NCI-H345 (cell line): ENCODE measurements at regions not wholly inside any gene's neighbourhood (a gene's known extent, or its start where the extent isn't known, plus 50 kb on each side); places are given as distances from the start of the nearest gene placed in this dataset.
A peak's percentile ranks its signal among the peaks of the same experiment; 100 is the strongest.
"Not testable (repeated sequence)": the region's sequence is repeated elsewhere in the genome, so short reads cannot be mapped to it uniquely, and the experiment has no call there.

Experiments
- DNase-seq: peaks from one replicate; lab custom pipeline; 2025; lab: John Stamatoyannopoulos, UW

DNA sequence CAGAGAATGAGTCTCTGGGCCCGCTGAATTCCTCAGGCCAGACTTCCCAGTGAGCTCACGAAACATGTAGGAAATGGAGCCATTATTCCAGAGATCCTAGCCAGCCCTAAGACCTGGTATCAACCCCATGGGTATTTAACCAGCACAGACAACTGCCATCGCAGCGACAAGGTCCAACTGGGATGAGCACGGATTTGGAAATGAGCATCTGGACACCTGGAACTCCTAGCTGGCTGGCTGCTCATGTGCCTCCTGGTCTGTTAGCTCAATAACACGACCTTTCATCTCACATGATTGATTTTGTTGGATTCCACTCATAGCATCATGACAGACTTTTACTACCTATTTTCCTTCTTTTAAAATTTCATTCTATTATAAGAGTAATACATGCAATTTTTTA lies 51.0 kb downstream of the POU3F3 start:
- no peak for DNase-seq

DNA sequence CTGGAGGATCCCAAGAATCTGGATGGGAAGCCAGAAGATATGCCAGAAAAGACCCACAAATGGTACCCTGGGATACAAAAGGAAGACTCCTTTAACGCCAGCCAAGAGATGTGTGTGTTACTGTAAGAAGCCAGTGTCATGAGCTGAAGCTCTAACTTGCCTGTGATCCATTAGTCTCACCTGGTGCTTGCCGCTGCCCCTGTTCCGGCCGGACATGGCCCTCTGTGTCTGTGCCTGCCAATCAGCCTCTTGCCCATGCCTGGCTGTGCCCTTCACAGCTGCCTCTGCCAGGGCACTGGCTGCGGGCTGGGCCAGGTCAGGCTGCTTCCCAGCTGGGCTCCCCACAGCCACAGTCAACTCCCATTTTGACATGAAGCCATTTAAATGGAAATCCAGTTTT lies 55.4 kb downstream of the POU3F3 start:
- no peak for DNase-seq

DNA sequence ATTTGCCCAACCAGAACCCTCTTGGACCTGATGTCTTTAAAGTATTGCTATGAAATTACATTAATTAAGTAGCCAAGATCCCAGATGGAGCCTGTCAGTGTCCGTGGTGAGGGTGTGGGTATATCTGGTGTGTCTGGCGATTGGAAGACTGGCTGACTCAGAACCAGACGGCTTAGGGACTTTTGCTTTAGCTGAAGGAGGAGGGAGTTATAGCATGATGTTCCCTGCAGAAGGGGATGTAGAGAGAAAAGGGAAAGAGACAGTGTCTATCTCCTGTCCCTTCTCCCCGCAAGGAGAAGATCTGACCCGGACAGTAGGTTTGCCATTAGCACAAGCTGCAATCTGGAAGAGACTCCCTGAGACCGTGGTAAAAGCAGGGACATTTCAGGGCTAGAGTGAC lies 60.6 kb downstream of the POU3F3 start:
- no peak for DNase-seq

DNA sequence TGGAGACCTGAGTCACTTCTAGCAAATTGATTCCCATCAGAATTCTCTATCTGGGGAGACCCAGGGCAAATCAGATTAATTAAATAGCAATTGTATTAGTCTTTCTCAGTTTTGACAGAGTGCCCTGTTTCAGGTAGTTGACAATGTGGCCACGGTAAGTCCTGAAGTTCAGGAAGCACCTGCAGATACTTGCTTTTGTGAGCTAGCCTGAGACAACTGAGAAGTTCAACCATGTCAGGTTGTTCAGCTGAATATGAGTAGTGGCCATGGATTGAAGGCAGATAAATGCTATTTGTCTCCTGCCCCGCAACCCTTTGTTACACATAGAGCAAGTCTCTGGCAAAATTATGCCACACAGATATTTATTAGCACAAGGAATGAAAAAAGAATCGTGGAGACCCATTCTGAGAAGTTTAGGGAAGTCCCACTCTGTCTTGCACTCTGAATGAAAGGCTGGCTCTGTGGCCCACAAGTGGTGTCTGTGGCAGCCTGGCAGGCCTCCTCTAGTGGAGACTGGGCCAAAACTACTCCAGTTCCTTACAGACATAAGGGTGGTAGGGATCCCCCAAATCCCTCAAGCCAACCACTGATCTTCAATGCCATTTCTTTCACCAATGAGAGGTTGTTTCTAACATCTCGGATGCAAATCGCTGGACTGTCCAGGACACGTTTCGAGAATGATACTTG lies 61.3 kb downstream of the POU3F3 start:
- no peak for DNase-seq

DNA sequence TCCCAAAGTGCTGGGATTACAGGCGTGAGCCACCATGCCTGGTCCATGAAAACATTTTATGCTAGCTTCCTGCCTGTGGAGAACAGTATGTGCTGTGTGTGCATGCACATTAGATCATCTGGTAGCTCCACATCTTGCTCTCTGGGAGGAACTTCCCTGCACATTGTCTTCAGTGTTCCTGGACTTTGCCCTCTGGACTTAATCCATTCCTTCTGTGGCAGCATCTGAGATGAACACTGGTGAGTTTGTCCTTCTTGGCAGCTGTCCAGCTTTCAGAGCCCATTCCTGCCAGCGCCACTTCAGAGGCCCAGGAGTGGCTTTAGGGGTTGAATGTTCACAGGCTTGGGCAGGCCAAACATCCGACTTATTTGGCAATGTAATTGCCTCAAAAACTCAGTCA lies 65.2 kb downstream of the POU3F3 start:
- DNase-seq, result peak; percentile 24

DNA sequence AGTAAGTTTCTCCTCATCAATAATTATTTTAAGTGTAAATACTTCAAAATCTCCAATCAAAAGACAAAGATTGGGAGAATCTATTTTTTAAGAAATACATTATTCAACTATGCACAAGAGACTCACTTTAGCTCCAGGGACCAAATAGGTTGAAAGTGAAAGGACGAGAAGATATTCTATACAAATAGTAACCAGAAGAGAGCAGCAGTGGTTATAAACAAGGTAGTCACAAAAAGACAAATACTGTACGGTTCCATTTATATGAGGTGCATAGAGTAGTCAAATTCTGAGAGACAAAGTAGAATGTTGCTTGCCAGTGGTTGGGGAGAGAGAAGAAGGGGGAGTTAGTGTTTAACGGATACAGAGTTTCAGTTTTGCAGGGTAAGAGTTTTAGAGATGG lies 69.8 kb downstream of the POU3F3 start:
- no peak for DNase-seq

DNA sequence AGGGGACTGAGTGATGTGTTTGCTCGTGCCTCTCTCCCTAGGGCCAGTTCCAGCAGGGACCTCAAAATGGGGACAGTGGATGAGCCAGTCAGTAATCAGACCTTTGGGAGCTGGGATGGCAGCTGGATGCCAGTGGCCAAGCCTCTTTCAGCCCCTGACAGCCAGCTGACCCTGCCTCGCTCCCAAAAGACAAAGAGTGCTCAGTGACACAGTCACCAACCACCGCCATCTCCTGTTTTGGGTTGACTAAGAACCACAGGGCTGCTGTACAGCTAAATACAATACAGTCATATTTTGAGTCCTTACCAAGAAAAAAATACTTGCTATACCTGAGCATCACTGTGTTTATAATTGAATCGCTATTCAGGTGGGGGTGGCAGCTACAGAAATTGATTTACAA lies 75.7 kb downstream of the POU3F3 start:
- no peak for DNase-seq

DNA sequence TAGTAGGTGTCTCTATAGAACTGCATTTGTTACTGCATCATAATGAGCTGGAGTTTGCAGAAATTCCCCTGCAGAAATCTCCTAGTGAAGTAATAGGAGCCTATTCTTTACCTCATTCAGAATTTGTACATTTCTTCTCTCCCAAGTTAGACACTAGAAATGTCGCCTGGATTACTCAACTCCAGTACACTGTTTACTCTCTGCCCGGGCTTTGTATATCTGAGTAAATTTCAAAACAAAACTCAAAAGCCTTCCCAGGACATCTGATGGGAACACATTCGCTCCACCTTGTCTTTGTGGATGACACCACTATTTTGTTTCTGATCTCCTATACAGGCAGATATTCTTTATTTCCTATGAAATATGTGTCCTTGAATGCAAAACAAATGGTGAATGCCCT lies 76.8 kb downstream of the POU3F3 start:
- no peak for DNase-seq

DNA sequence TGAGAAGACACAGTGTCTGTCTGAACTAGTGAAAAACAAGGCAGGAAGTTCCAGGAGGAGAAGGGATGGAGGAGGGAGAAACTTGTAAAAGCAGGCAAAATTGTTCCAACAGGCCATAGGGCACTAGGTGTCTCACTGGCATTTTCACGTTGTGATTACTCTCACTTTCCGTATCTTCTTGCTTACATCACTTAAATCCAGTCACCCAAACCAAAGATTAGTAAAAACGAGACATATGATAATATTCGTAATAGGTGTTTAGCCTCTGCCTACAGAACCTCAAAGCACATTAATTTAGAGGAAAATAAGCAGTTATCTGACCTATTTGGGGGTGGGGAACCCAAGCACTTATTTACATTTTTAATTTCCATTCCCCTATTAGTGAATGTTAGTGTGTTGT lies 78.3 kb downstream of the POU3F3 start:
- no peak for DNase-seq

DNA sequence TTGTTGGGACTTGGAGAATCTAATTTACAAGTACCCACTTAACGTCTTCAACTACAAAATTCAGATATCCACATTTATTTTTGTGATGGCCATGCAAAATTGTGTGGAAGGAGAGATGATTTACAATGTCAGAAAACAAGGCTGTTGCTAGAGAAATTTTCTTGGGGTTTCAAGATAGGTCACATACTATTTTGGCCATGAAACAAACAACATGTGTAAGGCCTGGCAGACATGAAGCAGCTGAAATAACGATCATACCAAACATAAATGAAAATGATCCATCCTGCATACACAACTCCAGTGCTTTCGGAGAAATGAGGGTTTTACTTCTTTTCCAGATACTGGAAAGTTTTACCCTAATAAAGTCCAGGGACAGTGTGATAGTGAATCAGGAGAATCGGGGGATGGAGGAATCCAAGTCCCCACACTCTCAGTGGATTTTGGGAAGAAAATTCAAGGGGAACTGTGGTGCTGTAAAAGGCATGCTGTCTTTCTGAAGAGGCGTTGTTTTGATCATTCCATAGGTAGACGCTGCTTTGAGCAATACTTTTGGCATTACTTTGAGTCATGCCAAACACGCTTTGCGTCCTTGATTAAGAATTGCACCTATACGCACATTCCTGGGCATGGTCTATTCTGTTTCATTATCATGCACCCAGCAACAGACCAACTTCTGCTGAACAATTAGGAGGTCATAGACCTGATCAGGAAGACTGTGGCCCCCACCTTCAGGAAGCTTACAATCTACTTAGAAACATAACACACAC lies 79.4 kb downstream of the POU3F3 start:
- no peak for DNase-seq

DNA sequence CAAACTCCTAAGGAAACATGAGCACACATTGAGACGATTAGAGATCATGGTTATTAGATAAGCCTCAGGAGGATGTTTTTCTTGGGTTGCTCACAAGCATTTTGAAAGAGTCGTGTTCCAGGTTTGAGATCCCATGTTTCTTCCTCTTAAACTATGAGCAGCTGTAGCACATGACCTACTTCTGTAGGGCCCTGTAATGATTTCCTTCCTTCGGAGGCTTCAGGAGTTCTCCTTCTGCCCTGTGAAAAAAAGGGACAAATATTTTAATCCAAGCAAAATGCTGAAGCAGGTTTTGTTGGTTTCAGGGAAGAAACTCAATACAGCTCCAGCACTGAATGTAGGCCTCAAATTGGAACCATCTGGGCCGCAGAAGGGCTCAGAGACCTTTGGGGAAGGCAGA lies 82.6 kb downstream of the POU3F3 start:
- DNase-seq, result no peak

DNA sequence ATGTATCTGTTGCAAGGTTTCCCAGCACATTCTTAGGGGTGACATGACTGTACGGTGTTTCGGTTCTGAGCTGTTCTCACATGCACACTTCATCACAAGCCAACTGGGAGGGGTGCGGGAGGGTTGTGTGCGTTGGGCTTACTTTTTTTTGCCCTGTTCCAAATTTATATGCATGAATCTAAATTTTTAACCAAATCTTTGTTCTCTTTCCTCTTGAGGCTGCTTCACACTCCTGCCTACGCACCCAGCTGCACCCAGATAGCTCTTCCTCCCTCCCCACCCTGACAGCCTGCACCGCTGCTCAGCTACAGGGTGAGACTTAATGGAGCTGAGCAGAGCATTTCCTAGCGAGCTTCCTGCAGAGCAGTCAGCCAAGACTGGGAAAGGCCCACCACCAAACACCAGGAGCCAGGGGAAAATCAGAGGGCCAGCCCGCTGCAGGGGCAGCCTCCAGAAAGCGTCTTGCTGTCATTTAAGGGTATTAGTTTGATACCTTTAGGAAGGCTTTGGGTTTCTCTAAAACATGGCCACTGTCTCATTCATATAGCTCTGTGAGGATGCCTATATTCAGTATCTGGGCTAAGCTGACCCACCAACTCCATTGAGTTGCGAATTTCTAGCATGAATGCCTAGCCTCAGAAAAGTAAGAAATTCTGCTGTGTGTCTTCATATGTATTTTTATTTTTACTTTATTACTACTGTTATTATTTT lies 84.5 kb downstream of the POU3F3 start:
- no peak for DNase-seq

DNA sequence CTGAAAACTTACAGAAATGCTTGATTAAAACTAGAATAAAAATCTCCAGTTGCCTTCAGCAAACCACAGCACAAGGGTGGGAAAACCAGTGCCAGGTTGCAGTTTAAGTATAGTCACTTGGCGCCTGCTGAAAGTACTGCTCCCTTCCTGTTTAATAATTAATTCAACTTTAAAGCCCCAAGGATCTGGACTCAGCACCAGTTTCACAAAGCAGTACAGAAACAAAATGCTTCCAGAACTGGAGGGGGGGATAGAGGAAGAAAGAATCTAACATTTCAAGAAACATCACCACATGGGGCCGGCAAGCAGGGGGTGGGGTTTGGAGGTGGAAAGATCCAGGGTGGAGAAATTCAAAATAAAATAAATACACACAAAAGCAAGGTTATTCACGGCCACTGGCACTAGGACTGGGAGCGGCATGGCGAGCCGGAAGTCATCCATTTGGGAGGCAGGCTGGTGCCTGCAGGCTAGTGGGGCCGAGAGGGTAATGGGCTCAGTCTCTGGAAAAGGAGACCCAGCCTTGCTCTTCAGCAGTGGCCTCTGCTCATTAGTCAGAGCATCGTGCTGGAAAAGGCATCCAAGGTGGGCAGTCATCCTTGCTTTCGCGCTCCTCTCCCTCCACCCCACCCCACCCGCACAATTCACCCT lies 85.8 kb downstream of the POU3F3 start:
- DNase-seq, result no peak

DNA sequence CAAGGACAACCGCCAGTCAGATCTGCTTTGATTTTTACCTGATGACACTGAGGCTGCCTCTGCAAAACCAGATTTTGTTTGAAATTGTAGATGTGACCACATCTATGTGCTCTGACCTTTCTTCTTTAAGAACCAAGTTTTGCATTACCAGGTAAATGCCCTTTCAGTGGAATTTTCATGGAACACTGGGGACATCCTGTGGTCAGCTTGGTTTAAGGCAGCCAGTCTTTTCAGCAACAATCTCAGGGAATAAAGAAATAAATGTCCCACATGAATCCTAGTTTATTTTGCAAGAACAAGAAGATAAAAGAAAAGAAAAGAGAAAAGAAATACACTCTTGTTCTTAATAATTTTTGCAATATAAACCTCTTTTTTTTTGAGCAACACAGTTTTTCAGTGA lies 90.6 kb downstream of the POU3F3 start:
- peak; percentile 47 for DNase-seq

DNA sequence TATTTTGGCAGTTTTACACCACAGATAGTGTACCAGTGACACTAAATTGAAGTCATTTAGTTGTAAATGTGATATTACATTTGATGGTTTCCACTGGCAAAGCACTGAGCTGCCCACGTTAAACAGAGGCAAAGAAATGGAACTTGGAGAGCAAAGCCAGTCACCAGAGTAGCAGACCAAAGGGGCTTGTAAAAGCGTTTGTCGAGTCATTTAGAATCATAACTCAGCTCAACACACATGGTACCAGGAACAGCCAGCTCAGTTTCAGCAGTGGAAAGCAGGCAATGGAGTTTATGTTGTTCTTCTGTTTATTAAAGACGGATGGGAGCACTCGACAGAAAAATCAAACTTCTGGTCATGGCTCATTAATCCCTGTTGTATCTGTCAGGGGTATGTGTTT lies 91.2 kb downstream of the POU3F3 start:
- peak; percentile 6 for DNase-seq

DNA sequence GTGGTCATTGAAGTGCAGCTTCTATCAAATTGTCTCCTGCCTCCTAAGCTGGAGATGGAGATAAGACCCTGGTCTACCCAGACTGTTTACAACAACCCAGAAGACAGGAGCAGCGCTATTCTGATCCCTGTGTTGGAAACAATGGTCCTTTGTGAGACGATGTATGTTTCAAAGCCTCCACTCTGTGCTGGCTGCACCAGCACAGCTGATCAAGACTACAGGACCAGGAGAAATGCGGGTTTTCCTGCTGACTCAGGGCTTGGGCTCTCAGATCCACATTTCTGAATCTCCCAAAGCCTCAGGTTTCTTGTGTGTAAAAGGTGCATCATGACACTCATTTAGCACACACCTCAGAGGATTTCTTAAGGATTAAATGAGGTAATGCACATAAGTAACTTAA lies 92.0 kb downstream of the POU3F3 start:
- DNase-seq, result no peak

DNA sequence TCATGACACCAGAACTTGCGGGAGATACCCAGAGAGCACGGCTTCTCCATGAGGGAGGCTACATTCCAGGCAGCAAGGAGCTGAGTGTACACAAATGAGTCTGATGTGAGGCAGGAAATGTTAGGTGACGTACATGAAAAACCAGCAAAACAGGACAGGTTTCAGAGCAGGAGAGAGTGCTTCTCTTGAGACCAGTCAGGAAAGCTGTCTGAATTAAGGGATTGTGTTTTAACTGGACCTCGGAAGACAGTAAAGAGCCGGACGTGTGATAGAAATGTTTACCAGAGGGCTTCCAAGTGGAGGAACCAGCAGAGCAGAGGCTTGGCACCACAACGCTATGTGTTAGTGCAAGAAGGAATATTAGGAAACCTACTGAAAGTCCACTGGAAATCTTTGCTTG lies 90.4 kb upstream of the MRPS9 start:
- not testable (repeated sequence) for DNase-seq

DNA sequence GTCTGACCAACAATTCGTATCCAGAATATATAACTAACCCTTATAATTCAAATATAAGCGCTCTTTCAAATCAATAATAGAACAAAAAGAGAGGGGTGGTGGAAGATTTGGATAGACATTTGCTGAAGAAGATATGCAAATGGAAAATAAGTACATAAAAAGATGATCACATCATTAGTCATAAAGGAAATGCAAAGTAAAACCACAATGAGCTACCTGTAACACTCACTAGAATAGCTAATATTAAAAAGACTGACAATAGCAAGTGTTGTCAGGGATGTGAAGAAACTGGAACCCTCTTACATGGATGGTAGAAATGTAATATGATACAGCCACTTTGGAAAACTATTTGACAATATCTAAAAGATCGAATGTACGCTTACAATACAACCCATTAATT lies 84.9 kb upstream of the MRPS9 start:
- no peak for DNase-seq

DNA sequence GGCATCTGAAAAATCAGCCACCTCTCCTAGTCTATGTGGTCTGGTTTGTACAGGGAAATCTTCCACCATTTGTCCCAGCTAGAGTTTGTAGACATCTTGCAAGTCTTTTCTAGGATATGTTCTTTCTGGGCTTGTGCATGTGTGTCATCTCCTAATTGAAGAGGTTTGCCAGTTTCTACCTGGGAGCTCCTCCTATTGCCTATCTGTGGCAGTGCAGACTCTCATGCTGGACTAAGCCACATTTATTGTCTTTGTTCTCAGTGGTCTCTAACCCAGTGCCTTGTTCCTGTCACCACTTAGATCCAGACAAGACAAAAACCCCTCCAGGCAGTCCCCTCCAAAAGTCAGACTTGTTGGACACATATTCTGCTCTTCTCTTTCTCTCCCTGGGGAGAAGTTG lies 72.0 kb upstream of the MRPS9 start:
- no peak for DNase-seq

DNA sequence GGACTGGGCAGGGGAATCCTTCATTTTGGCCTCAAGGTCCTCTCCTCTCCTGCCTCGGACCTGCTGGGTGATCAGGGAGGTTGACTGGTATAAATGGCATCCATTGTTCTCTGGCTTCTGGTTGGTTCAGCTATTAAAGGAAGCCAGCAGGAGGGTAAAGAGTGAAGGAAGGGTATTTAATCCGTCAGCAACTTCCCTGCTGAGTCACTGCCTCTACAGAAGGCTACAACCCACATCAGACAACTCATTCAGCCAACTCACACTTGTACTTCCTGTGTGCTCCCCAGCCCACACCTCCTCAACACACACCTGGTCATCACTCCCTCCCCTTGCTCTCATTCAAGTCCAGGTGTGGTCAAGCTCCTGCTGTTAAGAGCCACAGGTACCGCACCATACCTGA lies 68.3 kb upstream of the MRPS9 start:
- DNase-seq, result no peak

DNA sequence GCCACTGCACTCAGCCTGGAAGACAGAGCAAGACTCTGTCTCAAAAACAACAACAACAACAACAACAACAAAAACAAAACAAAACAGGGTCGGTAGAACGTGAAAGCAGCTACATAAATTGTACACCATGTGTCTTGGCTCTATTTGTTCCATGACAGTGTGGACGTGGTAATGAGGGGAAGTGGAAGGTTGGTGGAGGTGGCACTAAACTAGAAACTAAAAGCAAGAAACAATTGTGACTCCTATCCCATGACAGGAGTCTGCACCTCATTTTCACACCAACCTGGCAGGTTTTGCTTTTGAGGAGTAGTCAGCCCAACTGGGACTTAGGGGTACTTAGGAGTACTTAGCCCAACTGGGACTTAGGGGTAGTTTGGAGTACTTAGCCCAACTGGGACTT lies 62.5 kb upstream of the MRPS9 start:
- DNase-seq, result no peak

DNA sequence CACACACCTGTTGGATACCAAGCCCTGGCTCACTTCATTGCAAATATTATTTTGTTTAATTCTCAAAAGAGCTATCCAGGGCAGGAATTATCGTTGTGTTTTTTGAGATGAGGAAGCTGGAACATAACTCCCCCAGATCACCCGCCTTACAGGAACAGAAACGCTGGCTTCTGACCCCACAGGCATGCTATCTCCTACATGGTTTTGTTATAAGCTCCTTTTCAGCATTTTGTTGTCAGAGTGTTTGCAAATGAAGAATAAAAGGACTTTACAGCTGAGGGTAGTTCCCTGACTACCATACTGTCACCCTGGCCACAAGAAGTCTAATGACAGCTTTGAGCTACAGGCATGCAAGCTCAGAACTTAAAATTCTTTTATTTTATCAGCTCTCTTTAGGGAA lies 62.0 kb upstream of the MRPS9 start:
- no peak for DNase-seq

DNA sequence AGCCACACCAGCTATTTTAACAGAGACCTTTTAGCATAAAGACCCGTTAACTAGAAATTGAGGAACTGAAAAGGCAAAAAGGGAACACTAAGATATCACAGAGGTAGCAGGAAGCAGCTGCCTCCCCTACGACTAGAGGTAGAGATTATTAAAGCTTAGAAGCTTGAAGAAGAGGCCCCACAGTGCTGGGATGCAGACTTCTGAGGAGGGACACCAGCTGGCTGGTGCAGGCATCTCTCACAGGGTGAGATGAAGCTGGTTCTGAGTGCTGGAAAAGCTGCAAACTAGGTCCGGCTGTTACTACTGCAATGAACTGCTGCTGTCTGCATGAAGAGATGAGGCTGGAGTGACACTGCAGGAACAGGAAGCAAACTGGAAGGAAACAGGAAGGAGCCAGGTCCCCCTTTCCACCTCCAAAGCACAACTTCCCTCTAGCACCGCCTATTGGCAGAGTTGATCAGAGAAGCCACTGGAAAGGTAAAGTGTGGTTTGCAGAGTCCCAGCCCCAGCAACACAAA lies 61.2 kb upstream of the MRPS9 start:
- DNase-seq, result no peak
